ENCODE measurements at regions not wholly inside any gene's neighbourhood (a gene's known extent, or its start where the extent isn't known, plus 50 kb on each side); places are given as distances from the start of the nearest gene placed in this dataset.

GRCh38 chr3:74263031-74263430 lies 351.4 kb downstream of the CNTN3 start:
- H3K36me3 ChIP-seq (replicated peaks; ENCODE audit: insufficient read depth, low read length) = no peaks in the 10 kb centered on the region
- no peaks in the 10 kb centered on the region for H3F3A ChIP-seq (ENCODE audit: insufficient read depth, low read length)
- H3K4me1 ChIP-seq (ENCODE audit: low read length) = no peaks in the 10 kb centered on the region
- H3K9ac ChIP-seq (ENCODE audit: low read length) = no peak overlapping the region
- no peaks in the 10 kb centered on the region for H3K27me3 ChIP-seq (replicated peaks; ENCODE audit: insufficient read depth, low read length)
- TF ChIP-seq EZH2 (optimal IDR thresholded peaks at IDR 0.05; ENCODE audit: low read depth, low read length) (no peak), CTCF (IDR thresholded peaks at IDR 0.05; ENCODE audit: low read length) (no peak), EZH2phosphoT487 (IDR thresholded peaks at IDR 0.05; ENCODE audit: low read length) (no peak)
- H3K9me3 ChIP-seq (replicated peaks; ENCODE audit: insufficient read depth, low read length) = no peaks in the 10 kb centered on the region
- no peak overlapping the region for H3K4me3 ChIP-seq (ENCODE audit: low read length)
- no peaks in the 10 kb centered on the region for H3K9me2 ChIP-seq (replicated peaks; ENCODE audit: insufficient read depth, low read length)
- DNase-seq = no peak
- no peaks in the 10 kb centered on the region for H4K20me1 ChIP-seq (ENCODE audit: insufficient read depth, low read length)
- no peaks in the 10 kb centered on the region for H3K79me2 ChIP-seq (ENCODE audit: low read length)
- no peak overlapping the region for H3K4me2 ChIP-seq (ENCODE audit: low read depth, low read length)
- H3K27ac ChIP-seq (ENCODE audit: low read length) = no peak overlapping the region
- H2AFZ ChIP-seq (ENCODE audit: low read length) = no peak overlapping the region

- H3K27me3 ChIP-seq (replicated peaks; ENCODE audit: insufficient read depth, low read length) = no peaks in the 10 kb centered on the region
- H2AFZ ChIP-seq (ENCODE audit: low read length) = no peak overlapping the region
- no peaks in the 10 kb centered on the region for H4K20me1 ChIP-seq (ENCODE audit: insufficient read depth, low read length)
- no peaks in the 10 kb centered on the region for H3K36me3 ChIP-seq (replicated peaks; ENCODE audit: insufficient read depth, low read length)
- H3K9me2 ChIP-seq (replicated peaks; ENCODE audit: insufficient read depth, low read length) = no peaks in the 10 kb centered on the region
- TF ChIP-seq CTCF (IDR thresholded peaks at IDR 0.05; ENCODE audit: low read length) = no peak
- TF ChIP-seq EZH2 (optimal IDR thresholded peaks at IDR 0.05; ENCODE audit: low read depth, low read length) = no peak
- no peak for TF ChIP-seq EZH2phosphoT487 (IDR thresholded peaks at IDR 0.05; ENCODE audit: low read length)
- no peaks in the 10 kb centered on the region for H3K79me2 ChIP-seq (ENCODE audit: low read length)
- no peak overlapping the region for H3K27ac ChIP-seq (ENCODE audit: low read length)
- H3K9me3 ChIP-seq (replicated peaks; ENCODE audit: insufficient read depth, low read length) = no peaks in the 10 kb centered on the region
- no peaks in the 10 kb centered on the region for H3F3A ChIP-seq (ENCODE audit: insufficient read depth, low read length)
- H3K4me2 ChIP-seq (ENCODE audit: low read depth, low read length) = no peak overlapping the region
- H3K4me3 ChIP-seq (ENCODE audit: low read length) = no peak overlapping the region
- H3K4me1 ChIP-seq (ENCODE audit: low read length) = no peaks in the 10 kb centered on the region
- H3K9ac ChIP-seq (ENCODE audit: low read length) = no peak overlapping the region
- DNase-seq = no peak
These were observed 381.4 kb downstream of the CNTN3 start for GRCh38 chr3:74233091-74233490.

GRCh38 chr3:74217467-74217866 lies 397.0 kb downstream of the CNTN3 start:
- DNase-seq = no peak
- Histone ChIP-seq H3K9me2 (replicated peaks; ENCODE audit: insufficient read depth, low read length) (no peaks in the 10 kb centered on the region), H4K20me1 (ENCODE audit: insufficient read depth, low read length) (no peaks in the 10 kb centered on the region), H3K36me3 (replicated peaks; ENCODE audit: insufficient read depth, low read length) (no peaks in the 10 kb centered on the region), H3K4me2 (ENCODE audit: low read depth, low read length) (no peak overlapping the region), H2AFZ (ENCODE audit: low read length) (no peak overlapping the region), H3K27me3 (replicated peaks; ENCODE audit: insufficient read depth, low read length) (no peaks in the 10 kb centered on the region), H3K79me2 (ENCODE audit: low read length) (no peaks in the 10 kb centered on the region), H3K9me3 (replicated peaks; ENCODE audit: insufficient read depth, low read length) (no peaks in the 10 kb centered on the region), H3F3A (ENCODE audit: insufficient read depth, low read length) (no peaks in the 10 kb centered on the region), H3K4me3 (ENCODE audit: low read length) (no peak overlapping the region), H3K9ac (ENCODE audit: low read length) (no peak overlapping the region), H3K4me1 (ENCODE audit: low read length) (0 out of 2 replicates have a peak, but pooled peaks cover 3% of the 10 kb centered on the region), H3K27ac (ENCODE audit: low read length) (no peak overlapping the region)
- TF ChIP-seq EZH2 (optimal IDR thresholded peaks at IDR 0.05; ENCODE audit: low read depth, low read length) (no peak), CTCF (IDR thresholded peaks at IDR 0.05; ENCODE audit: low read length) (no peak), EZH2phosphoT487 (IDR thresholded peaks at IDR 0.05; ENCODE audit: low read length) (no peak)
